Fibroblast of peridontal ligament (primary cell): ENCODE measurements at regions not wholly inside any gene's neighbourhood (a gene's known extent, or its start where the extent isn't known, plus 50 kb on each side); places are given as distances from the start of the nearest gene placed in this dataset.
"Not testable (repeated sequence)": the region's sequence is repeated elsewhere in the genome, so short reads cannot be mapped to it uniquely, and the experiment has no call there.

Experiments used
- DNase-seq: peaks from one replicate; pipeline ENCODE4 v3.0.0-alpha.2; 2010; ENCODE audit errors: extremely low read depth

- no peak for DNase-seq
Observed at GRCh38 chr10:26355241-26355640, 82.9 kb upstream of the APBB1IP start.

GRCh38 chr10:26357203-26357602 is 80.9 kb upstream of the APBB1IP start:
- DNase-seq: no peak

GRCh38 chr10:26358071-26358470 is 80.1 kb upstream of the APBB1IP start:
- DNase-seq: no peak

- DNase-seq: no peak
Observed at GRCh38 chr10:26359670-26360069, 78.5 kb upstream of the APBB1IP start.

- DNase-seq: no peak
Observed at GRCh38 chr10:26361351-26361750, 76.8 kb upstream of the APBB1IP start.

- no peak for DNase-seq
Observed at GRCh38 chr10:26361971-26362370, 76.2 kb upstream of the APBB1IP start.

- DNase-seq: no peak
Observed at GRCh38 chr10:26365681-26366358, 72.3 kb upstream of the APBB1IP start.

GRCh38 chr10:26367035-26367434 is 71.1 kb upstream of the APBB1IP start:
- DNase-seq: not testable (repeated sequence)

- DNase-seq: peak; percentile 1
Observed at GRCh38 chr10:26367771-26368170, 70.4 kb upstream of the APBB1IP start.

- DNase-seq: no peak
Observed at GRCh38 chr10:26368463-26368862, 69.7 kb upstream of the APBB1IP start.

- no peak for DNase-seq
Observed at GRCh38 chr10:26372513-26373354, 65.4 kb upstream of the APBB1IP start.

GRCh38 chr10:26374426-26374825 is 63.7 kb upstream of the APBB1IP start:
- DNase-seq: no peak

GRCh38 chr10:26377224-26377810 is 60.8 kb upstream of the APBB1IP start:
- DNase-seq: not testable (repeated sequence)

GRCh38 chr10:26378861-26379294 is 59.3 kb upstream of the APBB1IP start:
- peak; percentile 68 for DNase-seq

- DNase-seq: no peak
Observed at GRCh38 chr10:26380815-26381214, 57.3 kb upstream of the APBB1IP start.

- no peak for DNase-seq
Observed at GRCh38 chr10:26381986-26382385, 56.2 kb upstream of the APBB1IP start.

GRCh38 chr10:26384600-26384999 is 53.5 kb upstream of the APBB1IP start:
- DNase-seq: no peak

GRCh38 chr10:26385443-26385842 is 52.7 kb upstream of the APBB1IP start:
- no peak for DNase-seq

GRCh38 chr10:26386781-26387180 is 51.4 kb upstream of the APBB1IP start:
- DNase-seq: no peak
